ENCODE measurements at regions not wholly inside any gene's neighbourhood (a gene's known extent, or its start where the extent isn't known, plus 50 kb on each side); places are given as distances from the start of the nearest gene placed in this dataset.
A peak's percentile ranks its signal among the peaks of the same experiment; 100 is the strongest.
"Not testable (repeated sequence)": the region's sequence is repeated elsewhere in the genome, so short reads cannot be mapped to it uniquely, and the experiment has no call there.

GRCh38 chr6:9795880-9796279 lies 619.0 kb downstream of the TFAP2A start:
- no peak for DNase-seq

DNA sequence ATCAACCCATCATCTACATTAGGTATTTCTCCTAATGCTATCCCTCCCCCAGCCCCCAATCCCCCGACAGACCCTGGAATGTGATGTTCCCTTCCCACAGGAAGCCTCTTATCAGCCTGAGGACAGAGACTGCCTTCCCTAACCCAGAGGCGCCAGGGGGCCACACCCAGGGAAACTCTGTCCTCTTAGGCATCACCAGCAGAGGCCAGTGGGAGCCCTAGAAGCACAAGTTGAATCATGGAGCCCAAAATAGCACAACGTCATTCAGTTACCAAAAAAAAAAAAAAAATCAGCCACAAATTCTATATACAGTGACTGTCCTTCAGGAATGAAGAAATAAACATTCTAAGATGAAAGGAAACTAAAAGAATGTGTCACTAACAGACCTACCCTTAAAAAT lies 625.7 kb downstream of the TFAP2A start:
- DNase-seq, result no peak

- DNase-seq, result no peak
These were observed 630.1 kb downstream of the TFAP2A start for GRCh38 chr6:9784786-9785185.

DNA sequence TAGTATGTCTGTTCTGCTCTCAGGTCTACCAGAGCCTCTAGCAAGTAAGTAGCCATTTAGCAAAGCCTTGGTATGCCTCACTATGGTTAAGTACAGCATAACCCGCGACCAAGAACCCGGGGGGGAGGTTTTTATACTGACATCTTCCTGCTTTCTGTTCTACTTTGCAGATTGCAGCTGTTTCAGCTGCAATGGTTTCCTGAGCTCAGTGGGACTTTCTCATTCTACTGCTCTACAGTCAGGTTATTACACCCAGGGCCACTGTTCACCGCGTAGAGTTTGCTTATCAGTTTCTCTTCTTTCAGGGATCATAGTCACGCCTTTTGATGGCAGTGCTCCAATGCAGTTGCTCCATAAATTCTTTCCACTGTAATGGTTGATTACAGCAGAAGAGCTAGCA lies 631.3 kb downstream of the TFAP2A start:
- DNase-seq, result no peak

- DNase-seq, result peak; percentile 63
These were observed 648.5 kb downstream of the TFAP2A start for GRCh38 chr6:9766240-9766915.

DNA sequence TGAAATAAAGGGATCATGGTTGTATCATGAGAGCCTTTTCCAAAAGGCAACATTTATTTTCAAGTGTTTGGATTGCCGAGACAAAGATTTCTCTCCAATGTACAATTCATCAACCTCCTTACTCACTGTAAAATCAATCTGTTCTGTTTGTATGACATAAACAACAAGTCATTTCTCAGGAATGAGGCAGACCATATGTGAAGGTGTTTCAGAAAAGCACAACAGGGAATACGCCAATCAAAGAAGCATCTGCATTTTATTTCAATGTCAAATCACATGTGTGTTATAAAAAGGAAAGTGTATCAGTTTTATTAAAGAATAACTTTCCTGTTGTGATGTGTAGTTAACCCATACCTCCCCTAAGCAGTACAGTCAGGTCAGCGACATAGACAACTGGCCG lies 653.7 kb downstream of the TFAP2A start:
- no peak for DNase-seq

GRCh38 chr6:9754515-9754914 lies 660.4 kb downstream of the TFAP2A start:
- no peak for DNase-seq

GRCh38 chr6:9745966-9746365 lies 668.9 kb downstream of the TFAP2A start:
- DNase-seq, result no peak

- no peak for DNase-seq
These were observed 669.4 kb downstream of the TFAP2A start for GRCh38 chr6:9745476-9745875.

DNA sequence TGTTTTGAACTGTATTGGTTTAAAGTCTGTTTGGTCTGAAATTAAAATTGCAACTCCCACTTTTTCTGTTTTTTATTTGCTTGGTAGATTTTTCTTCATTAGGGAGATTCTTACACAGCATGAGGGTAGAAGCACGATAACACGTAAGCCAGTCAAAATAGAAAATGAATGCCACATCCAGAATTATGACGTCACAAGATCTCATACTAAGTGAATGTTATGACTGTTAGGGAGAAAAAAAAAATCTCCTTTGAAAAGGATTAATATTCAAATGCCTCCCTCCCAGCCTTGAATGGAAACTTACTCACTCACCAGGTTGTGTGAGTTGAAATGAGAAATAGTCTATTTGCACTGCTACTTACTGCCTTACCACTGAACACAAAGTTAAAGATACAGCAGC lies 670.8 kb downstream of the TFAP2A start:
- no peak for DNase-seq

- peak; percentile 72 for DNase-seq
These were observed 682.8 kb downstream of the TFAP2A start for GRCh38 chr6:9732056-9732455.

- DNase-seq, result not testable (repeated sequence)
These were observed 689.1 kb downstream of the TFAP2A start for GRCh38 chr6:9725776-9726175.

DNA sequence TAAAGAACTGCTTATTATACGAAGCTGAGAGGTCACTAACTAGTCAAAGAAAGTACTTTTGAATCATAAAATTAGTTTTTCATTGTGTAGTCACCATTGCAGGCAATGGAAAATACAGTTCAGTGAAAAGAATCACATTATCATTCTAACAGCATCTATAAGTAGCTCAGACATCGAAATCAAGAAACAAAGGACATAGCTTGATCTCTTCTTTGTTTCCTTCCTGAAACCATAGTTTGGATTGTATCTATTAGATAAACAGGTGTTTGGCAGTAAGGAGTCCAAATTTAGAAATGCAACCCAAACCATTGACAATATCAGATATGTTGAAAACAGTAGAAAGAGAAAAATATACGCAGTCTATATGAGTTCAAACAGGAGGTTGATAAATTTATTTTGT lies 697.3 kb downstream of the TFAP2A start:
- no peak for DNase-seq

GRCh38 chr6:9711365-9711764 lies 703.5 kb downstream of the TFAP2A start:
- peak; percentile 23 for DNase-seq

DNA sequence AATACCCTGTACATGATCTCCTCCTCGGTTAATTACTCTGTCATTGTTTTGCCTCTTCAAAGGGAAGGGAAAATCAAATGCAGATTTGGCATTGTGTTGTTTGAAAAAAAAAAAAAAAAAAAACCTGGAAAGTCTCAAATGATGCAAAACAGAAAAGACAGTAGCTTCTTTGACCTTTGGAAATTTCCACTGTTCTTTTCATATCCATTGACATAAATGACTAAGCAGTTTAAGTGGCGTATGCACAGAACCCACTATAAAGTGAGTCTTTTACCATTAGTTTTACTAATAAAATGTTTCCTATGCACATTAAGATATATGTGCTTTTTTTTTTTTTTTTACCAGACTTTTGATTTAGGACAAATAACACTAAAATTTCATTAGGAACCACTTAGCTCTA lies 704.3 kb downstream of the TFAP2A start:
- peak; percentile 22 for DNase-seq

DNA sequence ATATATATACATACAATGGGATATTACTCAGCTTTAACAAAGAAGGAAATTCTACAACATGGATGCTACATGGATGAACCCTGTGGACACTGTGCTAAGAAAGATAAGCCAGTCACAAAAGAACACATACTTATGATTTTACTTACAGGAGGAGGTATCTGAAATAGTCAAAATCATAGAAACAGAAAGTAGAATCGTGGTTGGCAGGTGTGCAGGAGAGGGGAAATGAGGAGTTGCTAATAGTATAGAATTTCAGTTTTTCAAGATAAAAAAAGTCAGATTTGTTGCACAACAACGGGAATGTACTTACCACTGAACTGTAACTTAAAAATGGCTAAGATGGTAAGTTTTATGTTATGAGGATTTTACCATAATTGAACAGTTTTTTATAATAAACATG lies 706.3 kb downstream of the TFAP2A start:
- no peak for DNase-seq

GRCh38 chr6:9704989-9705388 lies 709.9 kb downstream of the TFAP2A start:
- DNase-seq, result no peak

- no peak for DNase-seq
These were observed 712.0 kb downstream of the TFAP2A start for GRCh38 chr6:9702914-9703313.

GRCh38 chr6:9699888-9700287 lies 715.0 kb downstream of the TFAP2A start:
- no peak for DNase-seq

- DNase-seq, result no peak
These were observed 717.5 kb downstream of the TFAP2A start for GRCh38 chr6:9697263-9697931.

- no peak for DNase-seq
These were observed 724.5 kb downstream of the TFAP2A start for GRCh38 chr6:9690388-9690787.

DNA sequence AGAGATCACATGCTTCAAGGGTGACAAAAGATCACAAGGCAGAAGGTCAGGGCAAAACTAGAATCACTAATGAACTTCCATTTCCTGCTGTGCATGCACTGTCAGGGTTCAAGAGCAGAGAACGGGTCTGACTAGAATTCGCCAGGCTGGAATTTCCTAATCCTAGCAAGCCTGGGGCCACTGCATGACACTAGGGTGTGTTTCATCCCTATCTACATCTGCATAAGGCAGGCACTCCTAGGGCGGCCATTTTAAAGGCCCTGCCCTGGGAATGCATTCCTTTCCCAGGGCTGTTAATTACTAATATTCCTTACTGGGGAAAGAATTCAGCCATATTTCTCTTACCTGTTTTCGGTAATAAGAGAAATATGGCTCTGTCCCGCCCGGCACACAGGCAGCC lies 734.1 kb downstream of the TFAP2A start:
- DNase-seq, result not testable (repeated sequence)

DNA sequence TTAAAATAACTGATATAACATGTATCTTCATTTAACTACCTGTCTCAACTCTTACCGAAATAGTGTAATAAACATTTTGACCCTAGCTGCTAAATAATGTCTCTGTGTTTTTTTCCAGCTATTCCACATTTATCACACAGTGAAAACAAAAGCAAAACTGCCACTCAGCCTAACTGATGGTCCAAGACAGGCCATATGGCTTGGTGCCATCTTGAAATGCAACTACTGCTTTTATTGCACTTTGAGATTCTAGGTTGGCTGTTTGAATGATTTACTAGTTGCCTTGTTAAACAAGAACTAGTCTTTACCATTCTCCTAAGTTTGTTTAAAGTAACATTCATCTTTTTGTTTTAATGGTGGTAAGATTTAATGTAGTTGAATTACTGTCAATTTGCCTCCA lies 739.8 kb downstream of the TFAP2A start:
- peak; percentile 76 for DNase-seq

GRCh38 chr6:9659848-9660247 lies 755.0 kb downstream of the TFAP2A start:
- no peak for DNase-seq

- DNase-seq, result peak; percentile 24
These were observed 756.9 kb downstream of the TFAP2A start for GRCh38 chr6:9657994-9658393.

Data from NCI-H69 (cell line).